HS-5 (cell line): ENCODE measurements at regions not wholly inside any gene's neighbourhood (a gene's known extent, or its start where the extent isn't known, plus 50 kb on each side); places are given as distances from the start of the nearest gene placed in this dataset.

Source experiments
- DNase-seq: peaks from one replicate; pipeline ENCODE4 v3.0.0-alpha.2; 2012; ENCODE audit warnings: low read depth

DNA sequence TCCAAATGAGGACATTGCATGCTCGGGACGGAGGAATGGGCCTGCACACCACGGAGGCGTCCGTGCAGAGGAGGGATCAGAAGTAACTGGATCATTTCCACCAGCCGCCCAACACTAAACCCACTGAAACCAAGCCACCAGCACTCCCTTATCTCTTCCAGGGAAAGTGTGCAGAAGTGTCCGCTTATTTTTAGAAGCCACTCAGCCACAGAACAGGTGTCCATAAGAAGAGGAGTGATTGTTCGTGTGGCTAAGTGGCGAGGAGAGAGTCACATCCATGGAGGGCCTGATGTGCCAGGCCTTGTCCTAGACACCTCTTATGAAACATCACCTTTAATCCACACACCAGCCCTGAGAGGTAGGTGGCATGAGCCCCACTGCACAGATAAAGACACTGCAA lies 407.9 kb upstream of the NPVF start:
- no peak for DNase-seq

DNA sequence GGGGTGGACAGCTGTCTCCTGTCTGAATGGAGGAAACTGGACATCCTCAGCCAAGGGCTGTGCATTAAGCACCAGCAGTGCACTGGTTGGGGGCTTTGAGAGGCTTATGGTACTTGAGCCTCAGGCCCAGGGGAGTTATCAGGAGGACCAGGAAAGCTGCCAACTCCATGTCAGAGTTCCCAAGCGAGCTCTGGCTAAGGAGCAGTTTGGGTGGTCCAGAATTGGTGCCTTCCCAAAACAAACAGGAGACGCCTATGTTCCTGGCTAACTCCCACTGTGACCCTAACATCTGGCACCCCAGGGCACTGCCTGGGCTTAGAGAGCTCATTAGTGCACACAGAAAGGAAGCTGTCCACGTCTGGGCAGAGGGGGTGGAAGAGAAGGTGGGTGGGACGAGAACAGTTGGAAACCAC lies 408.6 kb upstream of the NPVF start:
- no peak for DNase-seq

DNA sequence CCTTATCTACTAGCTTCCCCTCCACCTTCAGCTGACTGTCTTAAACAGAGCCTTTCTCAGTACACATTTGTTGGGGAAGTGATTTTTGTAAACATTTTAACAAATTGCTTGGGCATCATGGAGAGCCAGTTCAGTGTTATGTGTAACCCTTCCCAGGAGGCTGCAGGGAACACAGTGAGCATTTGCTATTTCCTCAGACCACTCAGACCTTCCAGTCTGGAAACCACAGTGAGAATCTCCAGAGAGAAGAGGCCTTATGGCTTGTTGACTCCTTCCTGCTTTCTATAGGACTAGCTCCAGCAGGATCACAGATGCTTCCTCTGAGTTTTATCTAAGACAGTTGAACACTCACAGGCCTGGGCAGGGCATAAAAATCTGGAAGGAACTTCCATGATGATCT lies 409.8 kb upstream of the NPVF start:
- no peak for DNase-seq

- DNase-seq: no peak
These were observed 410.4 kb upstream of the NPVF start for GRCh38 chr7:25638590-25639244.

DNA sequence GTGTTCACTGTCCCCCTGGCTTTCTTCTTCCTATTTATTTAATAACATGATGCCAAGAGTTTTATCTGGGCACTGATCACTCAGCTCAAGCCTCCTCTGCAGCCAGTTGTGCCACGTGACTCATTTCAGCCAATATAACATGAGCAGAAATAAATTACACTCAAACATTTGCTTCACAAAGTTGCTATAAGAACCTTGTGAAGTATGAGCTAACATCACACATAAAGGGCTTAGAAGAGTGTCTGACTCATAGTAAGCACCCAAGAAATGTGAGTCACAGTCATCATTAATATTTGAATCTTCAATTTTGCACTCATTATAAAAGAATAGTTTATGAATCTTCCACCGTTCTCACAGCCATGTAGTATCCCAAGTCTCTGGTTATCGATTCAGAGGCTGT lies 414.6 kb upstream of the NPVF start:
- no peak for DNase-seq

DNA sequence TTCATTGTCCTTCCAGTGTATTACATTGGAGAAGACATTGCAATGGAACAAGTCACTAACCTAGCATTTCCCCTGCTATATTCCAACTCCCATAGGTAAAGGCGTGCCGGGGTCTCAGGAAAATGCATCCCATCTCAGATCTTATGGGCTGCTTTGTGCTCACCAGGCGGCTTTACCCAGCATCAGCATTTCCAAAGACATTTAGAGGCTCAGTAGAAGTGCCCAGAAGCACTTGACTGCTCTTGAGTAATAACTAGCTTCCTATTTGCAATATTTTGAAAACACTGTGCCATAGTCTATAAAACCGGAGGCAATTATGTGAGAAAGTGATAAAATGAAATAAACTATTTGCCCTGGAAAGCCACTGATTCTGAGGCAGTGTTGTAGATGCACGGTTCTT lies 415.0 kb upstream of the NPVF start:
- no peak for DNase-seq

DNA sequence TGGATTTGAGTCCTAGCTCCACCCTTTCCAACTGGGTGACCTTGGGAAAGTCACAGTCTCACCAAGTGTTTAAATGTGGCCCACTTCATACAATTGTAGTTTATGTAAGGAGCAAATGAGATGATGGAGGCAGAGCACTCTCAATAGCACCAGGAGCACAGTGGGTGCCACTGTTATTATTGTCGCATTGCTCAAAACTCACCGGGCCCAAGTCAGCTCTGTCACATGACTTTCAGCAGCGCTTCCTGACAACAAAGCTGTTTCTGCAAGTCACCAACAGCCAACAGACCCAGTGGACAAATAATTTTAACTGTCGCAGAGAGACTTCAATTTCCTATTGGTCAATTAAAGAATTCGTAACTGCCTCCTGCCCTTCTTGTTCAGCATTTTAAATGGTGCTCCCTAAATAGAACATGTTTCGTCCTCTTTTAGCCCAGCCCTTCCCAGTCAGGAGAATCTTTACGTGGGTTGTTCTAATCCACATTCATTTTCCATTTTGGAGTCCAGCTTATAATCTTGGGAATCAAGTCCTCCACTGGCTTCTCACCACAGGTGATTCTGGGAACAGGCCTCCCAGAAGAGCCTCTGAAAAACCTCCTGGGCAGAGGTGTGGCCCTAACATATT lies 415.6 kb upstream of the NPVF start:
- no peak for DNase-seq

DNA sequence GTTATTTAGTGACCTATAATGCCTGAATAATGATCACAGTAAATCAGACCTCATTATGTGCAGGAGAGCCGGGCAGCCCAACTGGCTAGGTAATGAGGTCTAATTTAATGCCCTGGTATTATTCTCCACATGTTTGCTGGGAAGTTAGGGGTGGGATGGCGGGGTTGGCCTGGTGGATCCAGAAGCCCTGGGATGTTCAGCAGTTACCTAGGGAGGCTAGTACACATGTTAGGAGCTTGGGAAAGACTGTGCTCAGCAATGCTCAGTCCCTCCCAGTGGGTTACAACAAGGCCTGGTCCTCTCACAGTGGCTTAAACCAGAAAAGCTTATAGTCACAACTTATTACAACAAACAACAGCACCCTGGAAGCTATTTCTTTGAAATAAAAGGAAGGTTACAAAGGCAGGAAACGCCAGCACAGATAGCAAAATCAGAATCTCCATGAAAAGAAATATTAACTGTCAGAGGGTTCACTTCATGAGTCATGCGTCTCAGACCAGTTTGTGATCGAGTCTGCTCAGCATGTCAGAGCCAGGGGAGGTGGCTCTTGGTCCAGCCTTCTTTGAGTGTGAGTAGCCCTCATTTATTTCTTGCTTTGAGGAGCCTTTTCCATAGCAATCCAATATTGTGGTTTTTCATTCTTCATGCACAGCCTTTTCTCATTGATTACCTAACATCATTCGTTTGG lies 418.6 kb upstream of the NPVF start:
- DNase-seq: no peak

GRCh38 chr7:25647872-25648271 lies 419.6 kb upstream of the NPVF start:
- DNase-seq: no peak

DNA sequence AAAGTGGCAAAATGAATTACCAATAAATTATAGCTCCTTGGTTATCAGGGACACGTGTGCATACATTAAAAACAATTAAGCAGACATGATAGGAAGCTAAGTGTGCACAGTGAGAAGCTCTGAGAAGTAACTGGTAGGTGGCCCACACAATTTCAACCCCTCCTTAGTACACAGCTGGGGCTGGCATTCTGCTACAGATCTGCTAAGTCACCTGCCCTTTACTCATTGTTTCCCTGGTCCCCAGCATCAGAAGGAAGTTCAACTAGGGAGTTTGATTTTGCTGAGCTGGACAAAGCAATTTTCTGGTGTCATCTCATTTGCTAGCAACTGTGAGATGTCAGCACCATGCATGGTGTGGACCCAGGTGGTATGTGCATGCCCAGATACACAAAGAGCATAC lies 424.1 kb upstream of the NPVF start:
- DNase-seq: no peak

GRCh38 chr7:25653384-25653783 lies 425.1 kb upstream of the NPVF start:
- no peak for DNase-seq

- DNase-seq: no peak
These were observed 427.8 kb upstream of the NPVF start for GRCh38 chr7:25656071-25656470.

GRCh38 chr7:25656581-25657026 lies 428.3 kb upstream of the NPVF start:
- DNase-seq: no peak

DNA sequence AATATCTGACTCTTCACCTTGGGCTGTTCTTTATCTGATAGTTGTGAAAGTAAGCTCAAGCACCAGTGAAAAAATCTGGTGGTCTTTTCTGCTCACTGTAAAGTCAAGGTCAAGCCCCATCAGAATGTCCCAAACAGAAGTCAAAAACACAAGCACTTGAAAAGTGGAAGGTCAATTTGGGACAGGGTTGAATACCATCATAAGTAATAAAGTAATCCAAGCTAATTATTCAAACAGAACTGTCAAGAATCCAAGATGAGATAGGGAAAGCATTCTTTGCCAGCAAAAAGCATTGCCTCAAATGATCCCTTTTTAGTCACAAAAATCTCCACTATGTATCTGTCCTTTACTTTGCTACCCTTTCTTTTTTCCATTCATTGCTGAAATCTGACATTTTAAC lies 430.1 kb upstream of the NPVF start:
- DNase-seq: no peak

- no peak for DNase-seq
These were observed 431.6 kb upstream of the NPVF start for GRCh38 chr7:25659841-25660240.

DNA sequence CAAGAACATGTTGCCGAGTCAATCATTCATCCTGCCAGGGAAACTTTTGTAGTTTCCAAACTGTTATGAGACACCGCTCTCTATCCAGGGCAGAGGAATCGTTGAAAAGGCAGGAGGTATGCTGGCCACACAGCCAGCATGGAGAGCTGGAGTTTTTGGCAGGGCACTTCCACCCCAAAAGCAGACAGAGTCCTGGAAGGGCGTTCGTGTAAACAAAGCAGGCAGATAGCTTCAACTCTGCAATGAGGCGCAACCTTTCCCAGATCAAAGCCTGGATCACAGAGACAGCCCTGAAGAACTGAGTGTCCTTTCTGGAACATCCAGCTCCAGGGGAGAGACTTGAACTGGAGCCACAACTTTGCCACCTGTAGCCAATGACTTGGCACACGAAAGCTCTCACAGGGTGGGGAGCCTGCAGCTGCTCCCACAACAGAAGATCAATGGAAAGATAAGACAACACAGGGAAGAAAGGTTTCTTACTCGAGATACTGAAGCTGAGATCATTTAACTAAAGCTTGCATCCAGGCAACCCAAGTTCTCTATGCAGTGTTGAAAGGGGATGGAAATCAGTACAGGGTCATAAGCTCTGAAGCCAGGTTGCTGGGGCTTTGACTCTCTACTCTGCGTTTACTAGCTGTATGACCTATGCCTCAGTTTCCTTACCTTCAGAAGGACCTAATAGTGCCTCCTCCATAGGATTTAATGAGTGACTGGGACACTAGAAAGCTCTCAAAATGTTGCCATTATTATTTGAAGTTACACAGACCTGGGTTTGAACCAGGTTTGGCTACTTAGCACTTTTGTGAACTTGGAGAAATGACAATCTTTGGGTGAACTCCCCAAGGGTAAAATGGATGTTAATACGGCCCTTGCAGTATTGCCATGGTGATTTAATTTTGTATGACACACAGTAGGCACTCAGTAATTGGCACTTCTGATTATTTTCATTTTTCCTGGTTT lies 434.8 kb upstream of the NPVF start:
- no peak for DNase-seq

GRCh38 chr7:25663877-25664276 lies 435.6 kb upstream of the NPVF start:
- no peak for DNase-seq

- no peak for DNase-seq
These were observed 436.3 kb upstream of the NPVF start for GRCh38 chr7:25664593-25664992.

- no peak for DNase-seq
These were observed 437.1 kb upstream of the NPVF start for GRCh38 chr7:25665374-25665773.

- DNase-seq: no peak
These were observed 437.8 kb upstream of the NPVF start for GRCh38 chr7:25665903-25666670.

DNA sequence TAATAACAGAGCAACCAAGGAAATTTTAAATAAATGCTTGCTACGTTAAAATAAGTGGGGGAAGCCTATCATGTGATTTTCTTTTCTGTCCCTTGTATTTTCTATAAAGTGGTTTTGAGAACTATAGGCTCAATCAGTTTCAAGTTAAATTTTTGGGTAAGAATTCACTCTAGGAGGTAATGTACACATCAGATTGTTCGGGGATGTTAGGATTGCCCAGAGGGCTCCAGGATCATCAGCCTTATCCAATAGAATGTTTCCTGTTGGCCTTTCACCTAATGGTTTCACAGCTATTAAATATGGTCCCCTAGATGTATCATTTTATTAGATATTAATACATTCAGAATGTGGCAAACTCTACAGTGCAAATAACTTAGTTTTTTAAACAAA lies 438.4 kb upstream of the NPVF start:
- DNase-seq: no peak
